ENCODE measurements at regions not wholly inside any gene's neighbourhood (a gene's known extent, or its start where the extent isn't known, plus 50 kb on each side); places are given as distances from the start of the nearest gene placed in this dataset.

GRCh38 chr4:136691607-136692006 lies 840.7 kb downstream of the PCDH18 start:
- H3K4me1 ChIP-seq (ENCODE audit: insufficient read depth, low read length) = peaks cover 9% of the 10 kb centered on the region
- BruUV-seq (replicated peaks) = no TSS peak
- no peaks in the 10 kb centered on the region for H3K9me2 ChIP-seq (replicated peaks; ENCODE audit: low read length)
- no peaks in the 10 kb centered on the region for H4K20me1 ChIP-seq (ENCODE audit: low read length)
- H3K9me3 ChIP-seq (ENCODE audit: low read length) = no peaks in the 10 kb centered on the region
- intact Hi-C loops (cut with micrococcal nuclease) = no loop called here
- ATAC-seq = no peak
- no peaks in the 10 kb centered on the region for H3K36me3 ChIP-seq (ENCODE audit: low read depth, low read length)
- no peaks in the 10 kb centered on the region for H3K79me2 ChIP-seq (ENCODE audit: low read length)
- no peaks in the 10 kb centered on the region for H3K27me3 ChIP-seq (ENCODE audit: low read length)
- CTCF ChIA-PET = no interaction called here
- no peak for DNase-seq
- no peak overlapping the region for H3K4me3 ChIP-seq (ENCODE audit: low read length)
- H3K4me2 ChIP-seq (ENCODE audit: low read length) = no peak overlapping the region
- no peak overlapping the region for H3K9ac ChIP-seq (ENCODE audit: low read length)
- H2AFZ ChIP-seq (ENCODE audit: low read length) = no peak overlapping the region
- POLR2A ChIA-PET (ENCODE audit: unreplicated experiment) = interaction anchor here (0.6 kb wide), 1 partner anchor 10 kb away, joined by 3 read pairs; no protein-coding TSS in a partner anchor
- TF ChIP-seq CTCF (conservative IDR thresholded peaks at IDR 0.05; ENCODE audit: low read depth, low read length) = no peak
- TF ChIP-seq EZH2 (IDR thresholded peaks at IDR 0.05; ENCODE audit: low read length, unreplicated experiment) = no peak
- TF ChIP-seq EZH2phosphoT487 (IDR thresholded peaks at IDR 0.05; ENCODE audit: borderline replicate concordance, low read length) = no peak
- no peaks in the 10 kb centered on the region for H3F3A ChIP-seq (ENCODE audit: low read length, unreplicated experiment)
- no peak overlapping the region for H3K27ac ChIP-seq (ENCODE audit: low read length)

- Histone ChIP-seq H3K4me2 (ENCODE audit: low read length) (no peak overlapping the region), H3F3A (ENCODE audit: low read length, unreplicated experiment) (no peaks in the 10 kb centered on the region), H3K9ac (ENCODE audit: low read length) (no peak overlapping the region), H3K27ac (ENCODE audit: low read length) (no peak overlapping the region), H3K36me3 (ENCODE audit: low read depth, low read length) (no peaks in the 10 kb centered on the region), H3K4me1 (ENCODE audit: insufficient read depth, low read length) (peaks cover 9% of the 10 kb centered on the region), H3K4me3 (ENCODE audit: low read length) (no peak overlapping the region), H3K27me3 (ENCODE audit: low read length) (no peaks in the 10 kb centered on the region), H3K9me3 (ENCODE audit: low read length) (no peaks in the 10 kb centered on the region), H2AFZ (ENCODE audit: low read length) (no peak overlapping the region), H3K79me2 (ENCODE audit: low read length) (no peaks in the 10 kb centered on the region), H3K9me2 (replicated peaks; ENCODE audit: low read length) (no peaks in the 10 kb centered on the region), H4K20me1 (ENCODE audit: low read length) (no peaks in the 10 kb centered on the region)
- ChIA-PET CTCF (no interaction called here), POLR2A (ENCODE audit: unreplicated experiment) (interaction anchor here (0.7 kb wide), 1 partner anchor 10 kb away, joined by 3 read pairs; no protein-coding TSS in a partner anchor)
- no TSS peak for BruUV-seq (replicated peaks)
- no peak for TF ChIP-seq EZH2phosphoT487 (IDR thresholded peaks at IDR 0.05; ENCODE audit: borderline replicate concordance, low read length)
- no peak for TF ChIP-seq EZH2 (IDR thresholded peaks at IDR 0.05; ENCODE audit: low read length, unreplicated experiment)
- peak; percentile 34 for DNase-seq
- intact Hi-C loops (cut with micrococcal nuclease) = no loop called here
- ATAC-seq = peak; percentile 56
These were observed 841.9 kb downstream of the PCDH18 start for GRCh38 chr4:136690360-136690759.

GRCh38 chr4:136687596-136687995 lies 844.7 kb downstream of the PCDH18 start:
- Histone ChIP-seq H3K36me3 (ENCODE audit: low read depth, low read length) (no peaks in the 10 kb centered on the region), H3K4me3 (ENCODE audit: low read length) (no peak overlapping the region), H3K9me2 (replicated peaks; ENCODE audit: low read length) (no peaks in the 10 kb centered on the region), H3F3A (ENCODE audit: low read length, unreplicated experiment) (no peaks in the 10 kb centered on the region), H4K20me1 (ENCODE audit: low read length) (no peaks in the 10 kb centered on the region), H3K27me3 (ENCODE audit: low read length) (no peaks in the 10 kb centered on the region), H3K9ac (ENCODE audit: low read length) (no peak overlapping the region), H3K4me1 (ENCODE audit: insufficient read depth, low read length) (peaks cover 9% of the 10 kb centered on the region), H3K79me2 (ENCODE audit: low read length) (no peaks in the 10 kb centered on the region), H3K9me3 (ENCODE audit: low read length) (no peaks in the 10 kb centered on the region), H3K27ac (ENCODE audit: low read length) (no peak overlapping the region), H3K4me2 (ENCODE audit: low read length) (no peak overlapping the region), H2AFZ (ENCODE audit: low read length) (no peak overlapping the region)
- intact Hi-C loops (cut with micrococcal nuclease) = no loop called here
- ChIA-PET CTCF (no interaction called here), POLR2A (ENCODE audit: unreplicated experiment) (no interaction called here)
- BruUV-seq (replicated peaks) = no TSS peak
- TF ChIP-seq EZH2phosphoT487 (IDR thresholded peaks at IDR 0.05; ENCODE audit: borderline replicate concordance, low read length) (no peak), EZH2 (IDR thresholded peaks at IDR 0.05; ENCODE audit: low read length, unreplicated experiment) (no peak), CTCF (conservative IDR thresholded peaks at IDR 0.05; ENCODE audit: low read depth, low read length) (no peak)
- ATAC-seq (no peak), DNase-seq (no peak)
